NCI-H2196 treated with DMSO at 0.1 percent for 48 hours (cell line): ENCODE measurements at regions not wholly inside any gene's neighbourhood (a gene's known extent, or its start where the extent isn't known, plus 50 kb on each side); places are given as distances from the start of the nearest gene placed in this dataset.

Source experiments
- DNase-seq: peaks from one replicate; lab custom pipeline; 2025; ENCODE audit not compliant: unreplicated experiment; lab: John Stamatoyannopoulos, UW

GRCh38 chr13:26989957-26990713 lies 181.5 kb downstream of the USP12 start:
- no peak for DNase-seq

GRCh38 chr13:26989261-26989956 lies 182.2 kb downstream of the USP12 start:
- DNase-seq, result no peak

GRCh38 chr13:26988059-26988769 lies 183.4 kb downstream of the USP12 start:
- no peak for DNase-seq

- DNase-seq, result no peak
These were observed 184.1 kb downstream of the USP12 start for GRCh38 chr13:26987486-26988013.

GRCh38 chr13:26985285-26985878 lies 186.2 kb downstream of the USP12 start:
- DNase-seq, result peak; percentile 4

GRCh38 chr13:26984337-26984736 lies 187.3 kb downstream of the USP12 start:
- DNase-seq, result no peak

- DNase-seq, result no peak
These were observed 187.9 kb downstream of the USP12 start for GRCh38 chr13:26983543-26984320.

- DNase-seq, result no peak
These were observed 191.2 kb downstream of the USP12 start for GRCh38 chr13:26980099-26981031.

GRCh38 chr13:26979334-26979733 lies 192.3 kb downstream of the USP12 start:
- DNase-seq, result no peak

GRCh38 chr13:26978081-26978860 lies 193.3 kb downstream of the USP12 start:
- DNase-seq, result no peak

GRCh38 chr13:26977541-26977940 lies 194.1 kb downstream of the USP12 start:
- DNase-seq, result no peak

- no peak for DNase-seq
These were observed 195.3 kb downstream of the USP12 start for GRCh38 chr13:26976313-26976712.

- no peak for DNase-seq
These were observed 197.7 kb downstream of the USP12 start for GRCh38 chr13:26973946-26974345.

GRCh38 chr13:26973295-26973694 lies 198.3 kb downstream of the USP12 start:
- DNase-seq, result no peak

GRCh38 chr13:26971990-26972887 lies 199.4 kb downstream of the USP12 start:
- DNase-seq, result peak; percentile 38

- no peak for DNase-seq
These were observed 202.9 kb downstream of the USP12 start for GRCh38 chr13:26968431-26969341.
